ENCODE measurements at regions not wholly inside any gene's neighbourhood (a gene's known extent, or its start where the extent isn't known, plus 50 kb on each side); places are given as distances from the start of the nearest gene placed in this dataset.

- Histone ChIP-seq H3K4me3 (ENCODE audit: low read length) (no peak overlapping the region), H3K36me3 (replicated peaks; ENCODE audit: insufficient read depth, low read length) (no peaks in the 10 kb centered on the region), H3K27ac (ENCODE audit: low read length) (no peak overlapping the region), H4K20me1 (ENCODE audit: insufficient read depth, low read length) (no peaks in the 10 kb centered on the region), H3K4me2 (ENCODE audit: low read depth, low read length) (no peak overlapping the region), H3K79me2 (ENCODE audit: low read length) (no peaks in the 10 kb centered on the region), H3K27me3 (replicated peaks; ENCODE audit: insufficient read depth, low read length) (no peaks in the 10 kb centered on the region), H3K9ac (ENCODE audit: low read length) (no peak overlapping the region), H3F3A (ENCODE audit: insufficient read depth, low read length) (no peaks in the 10 kb centered on the region), H3K9me3 (replicated peaks; ENCODE audit: insufficient read depth, low read length) (no peaks in the 10 kb centered on the region), H2AFZ (ENCODE audit: low read length) (no peak overlapping the region), H3K4me1 (ENCODE audit: low read length) (no peaks in the 10 kb centered on the region), H3K9me2 (replicated peaks; ENCODE audit: insufficient read depth, low read length) (no peaks in the 10 kb centered on the region)
- no peak for DNase-seq
- no peak for TF ChIP-seq CTCF (IDR thresholded peaks at IDR 0.05; ENCODE audit: low read length)
- TF ChIP-seq EZH2 (optimal IDR thresholded peaks at IDR 0.05; ENCODE audit: low read depth, low read length): no peak
- no peak for TF ChIP-seq EZH2phosphoT487 (IDR thresholded peaks at IDR 0.05; ENCODE audit: low read length)
These were observed 153.1 kb upstream of the RAB4A start for GRCh38 chr1:229117664-229118300.

- no peak overlapping the region for H3K27ac ChIP-seq (ENCODE audit: low read length)
- H3K9me3 ChIP-seq (replicated peaks; ENCODE audit: insufficient read depth, low read length): no peaks in the 10 kb centered on the region
- TF ChIP-seq EZH2 (optimal IDR thresholded peaks at IDR 0.05; ENCODE audit: low read depth, low read length) (no peak), CTCF (IDR thresholded peaks at IDR 0.05; ENCODE audit: low read length) (no peak), EZH2phosphoT487 (IDR thresholded peaks at IDR 0.05; ENCODE audit: low read length) (no peak)
- no peaks in the 10 kb centered on the region for H3K27me3 ChIP-seq (replicated peaks; ENCODE audit: insufficient read depth, low read length)
- H3K9me2 ChIP-seq (replicated peaks; ENCODE audit: insufficient read depth, low read length): no peaks in the 10 kb centered on the region
- H2AFZ ChIP-seq (ENCODE audit: low read length): no peak overlapping the region
- no peak overlapping the region for H3K9ac ChIP-seq (ENCODE audit: low read length)
- H3F3A ChIP-seq (ENCODE audit: insufficient read depth, low read length): no peaks in the 10 kb centered on the region
- H3K4me2 ChIP-seq (ENCODE audit: low read depth, low read length): no peak overlapping the region
- H3K4me3 ChIP-seq (ENCODE audit: low read length): no peak overlapping the region
- H3K4me1 ChIP-seq (ENCODE audit: low read length): no peaks in the 10 kb centered on the region
- H4K20me1 ChIP-seq (ENCODE audit: insufficient read depth, low read length): no peaks in the 10 kb centered on the region
- H3K36me3 ChIP-seq (replicated peaks; ENCODE audit: insufficient read depth, low read length): no peaks in the 10 kb centered on the region
- no peak for DNase-seq
- H3K79me2 ChIP-seq (ENCODE audit: low read length): no peaks in the 10 kb centered on the region
These were observed 152.3 kb upstream of the RAB4A start for GRCh38 chr1:229118477-229119061.

- Histone ChIP-seq H4K20me1 (ENCODE audit: insufficient read depth, low read length) (no peaks in the 10 kb centered on the region), H3K4me1 (ENCODE audit: low read length) (no peaks in the 10 kb centered on the region), H3K9me2 (replicated peaks; ENCODE audit: insufficient read depth, low read length) (no peaks in the 10 kb centered on the region), H3K27ac (ENCODE audit: low read length) (no peak overlapping the region), H3F3A (ENCODE audit: insufficient read depth, low read length) (no peaks in the 10 kb centered on the region), H2AFZ (ENCODE audit: low read length) (no peak overlapping the region), H3K27me3 (replicated peaks; ENCODE audit: insufficient read depth, low read length) (no peaks in the 10 kb centered on the region), H3K9ac (ENCODE audit: low read length) (no peak overlapping the region), H3K9me3 (replicated peaks; ENCODE audit: insufficient read depth, low read length) (no peaks in the 10 kb centered on the region), H3K4me3 (ENCODE audit: low read length) (no peak overlapping the region), H3K4me2 (ENCODE audit: low read depth, low read length) (no peak overlapping the region), H3K36me3 (replicated peaks; ENCODE audit: insufficient read depth, low read length) (no peaks in the 10 kb centered on the region), H3K79me2 (ENCODE audit: low read length) (no peaks in the 10 kb centered on the region)
- DNase-seq: no peak
- TF ChIP-seq CTCF (IDR thresholded peaks at IDR 0.05; ENCODE audit: low read length) (no peak), EZH2phosphoT487 (IDR thresholded peaks at IDR 0.05; ENCODE audit: low read length) (no peak), EZH2 (optimal IDR thresholded peaks at IDR 0.05; ENCODE audit: low read depth, low read length) (no peak)
These were observed 151.8 kb upstream of the RAB4A start for GRCh38 chr1:229119161-229119560.
